Astrocyte of the spinal cord (primary cell): ENCODE measurements at regions not wholly inside any gene's neighbourhood (a gene's known extent, or its start where the extent isn't known, plus 50 kb on each side); places are given as distances from the start of the nearest gene placed in this dataset.
"Not testable (repeated sequence)": the region's sequence is repeated elsewhere in the genome, so short reads cannot be mapped to it uniquely, and the experiment has no call there.

Experiments used
- DNase-seq: peaks from one replicate; pipeline ENCODE4 v3.0.0; 2011; ENCODE audit warnings: low read depth, low spot score
- H3K4me3 ChIP-seq: 2 replicates; pipeline ENCODE4 v1.5.1; 2011; ENCODE audit warnings: low read depth, mild to moderate bottlenecking, low read length, moderate library complexity
- in situ Hi-C: cut with HindIII; loops from 2 replicates; pipeline ENCODE4 v1.10.0; 2017; ENCODE audit warnings: low sequenced_read_pairs
- TF ChIP-seq, protein P1 (sequence below): IDR thresholded peaks from 2 replicates; pipeline ENCODE4 v1.5.1; 2012; ENCODE audit warnings: low read depth, mild to moderate bottlenecking, low read length, inconsistent platforms

DNA sequence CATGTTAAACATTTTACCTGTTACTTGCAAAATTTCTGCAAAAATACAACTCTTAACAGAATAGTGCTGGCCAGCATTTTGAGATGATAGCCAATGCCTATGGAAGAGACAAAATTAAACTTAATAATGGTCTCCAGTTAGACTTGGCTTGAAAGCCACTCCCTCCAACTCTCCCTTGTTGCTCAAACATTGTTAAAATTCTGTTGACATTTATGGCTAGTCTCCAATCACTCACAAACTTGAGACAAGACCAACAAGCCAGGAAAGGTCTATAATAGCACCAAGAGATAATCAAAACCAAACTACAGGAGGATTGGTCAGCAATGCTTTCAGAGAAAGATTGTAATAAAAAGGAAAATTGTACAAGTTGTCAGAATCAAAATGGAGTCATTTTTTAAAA lies 770.7 kb upstream of the NXPH2 start:
- TF ChIP-seq, protein P1, sequence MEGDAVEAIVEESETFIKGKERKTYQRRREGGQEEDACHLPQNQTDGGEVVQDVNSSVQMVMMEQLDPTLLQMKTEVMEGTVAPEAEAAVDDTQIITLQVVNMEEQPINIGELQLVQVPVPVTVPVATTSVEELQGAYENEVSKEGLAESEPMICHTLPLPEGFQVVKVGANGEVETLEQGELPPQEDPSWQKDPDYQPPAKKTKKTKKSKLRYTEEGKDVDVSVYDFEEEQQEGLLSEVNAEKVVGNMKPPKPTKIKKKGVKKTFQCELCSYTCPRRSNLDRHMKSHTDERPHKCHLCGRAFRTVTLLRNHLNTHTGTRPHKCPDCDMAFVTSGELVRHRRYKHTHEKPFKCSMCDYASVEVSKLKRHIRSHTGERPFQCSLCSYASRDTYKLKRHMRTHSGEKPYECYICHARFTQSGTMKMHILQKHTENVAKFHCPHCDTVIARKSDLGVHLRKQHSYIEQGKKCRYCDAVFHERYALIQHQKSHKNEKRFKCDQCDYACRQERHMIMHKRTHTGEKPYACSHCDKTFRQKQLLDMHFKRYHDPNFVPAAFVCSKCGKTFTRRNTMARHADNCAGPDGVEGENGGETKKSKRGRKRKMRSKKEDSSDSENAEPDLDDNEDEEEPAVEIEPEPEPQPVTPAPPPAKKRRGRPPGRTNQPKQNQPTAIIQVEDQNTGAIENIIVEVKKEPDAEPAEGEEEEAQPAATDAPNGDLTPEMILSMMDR = no peak
- in situ Hi-C loops = no loop called here
- no peak overlapping the region for H3K4me3 ChIP-seq
- DNase-seq = no peak

DNA sequence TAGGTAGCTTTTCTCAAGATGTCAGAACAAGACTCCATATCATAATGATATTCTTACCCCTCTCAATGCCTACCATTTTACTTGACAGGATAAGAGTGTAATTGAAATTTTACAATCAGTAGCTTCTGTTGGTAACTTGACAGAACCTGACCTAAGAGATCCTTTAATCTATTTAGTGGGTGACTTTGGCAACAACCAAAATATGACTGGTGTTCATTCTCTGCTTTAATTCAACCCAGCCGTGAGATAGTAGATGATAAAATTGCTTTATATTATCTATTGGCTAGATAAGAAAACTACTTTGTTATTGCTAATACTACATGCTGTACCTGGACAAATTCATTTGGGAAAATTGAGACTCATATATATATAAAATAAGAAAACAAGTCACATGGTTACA lies 770.2 kb upstream of the NXPH2 start:
- no peak for DNase-seq
- no peak overlapping the region for H3K4me3 ChIP-seq
- in situ Hi-C loops = no loop called here
- TF ChIP-seq, protein P1 = no peak

DNA sequence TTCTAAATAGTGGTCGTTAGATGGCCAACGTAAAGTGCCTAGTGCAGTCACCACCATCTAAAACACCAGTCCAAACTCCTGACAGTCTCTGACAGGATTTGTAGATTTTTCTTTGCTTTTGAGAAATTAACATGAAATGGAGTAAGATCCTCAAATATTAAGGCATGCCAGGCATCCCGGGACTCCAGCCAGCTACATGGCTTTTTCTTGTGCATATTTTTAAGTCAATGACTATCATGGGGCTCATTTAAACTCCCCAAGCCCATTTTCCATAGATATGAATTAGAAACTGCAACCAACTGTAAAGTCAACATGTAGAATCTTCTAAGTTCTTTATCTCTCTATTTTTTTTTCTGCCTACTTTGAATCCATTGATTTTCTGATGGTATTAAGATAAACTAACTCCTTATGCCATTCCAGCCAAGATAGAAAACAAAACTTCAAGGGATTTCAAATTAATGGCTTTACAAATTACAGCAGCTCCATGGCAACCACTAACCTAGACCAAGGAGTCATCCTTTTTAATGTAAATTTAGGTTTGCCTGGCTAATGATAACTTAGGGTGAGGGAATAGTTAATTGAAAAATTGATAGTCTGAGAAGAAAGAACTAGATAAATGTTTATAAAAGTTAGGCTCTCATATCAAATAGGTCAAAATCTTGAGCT lies 764.1 kb upstream of the NXPH2 start:
- in situ Hi-C loops = no loop called here
- TF ChIP-seq, protein P1 = no peak
- no peak for DNase-seq
- H3K4me3 ChIP-seq = no peak overlapping the region

DNA sequence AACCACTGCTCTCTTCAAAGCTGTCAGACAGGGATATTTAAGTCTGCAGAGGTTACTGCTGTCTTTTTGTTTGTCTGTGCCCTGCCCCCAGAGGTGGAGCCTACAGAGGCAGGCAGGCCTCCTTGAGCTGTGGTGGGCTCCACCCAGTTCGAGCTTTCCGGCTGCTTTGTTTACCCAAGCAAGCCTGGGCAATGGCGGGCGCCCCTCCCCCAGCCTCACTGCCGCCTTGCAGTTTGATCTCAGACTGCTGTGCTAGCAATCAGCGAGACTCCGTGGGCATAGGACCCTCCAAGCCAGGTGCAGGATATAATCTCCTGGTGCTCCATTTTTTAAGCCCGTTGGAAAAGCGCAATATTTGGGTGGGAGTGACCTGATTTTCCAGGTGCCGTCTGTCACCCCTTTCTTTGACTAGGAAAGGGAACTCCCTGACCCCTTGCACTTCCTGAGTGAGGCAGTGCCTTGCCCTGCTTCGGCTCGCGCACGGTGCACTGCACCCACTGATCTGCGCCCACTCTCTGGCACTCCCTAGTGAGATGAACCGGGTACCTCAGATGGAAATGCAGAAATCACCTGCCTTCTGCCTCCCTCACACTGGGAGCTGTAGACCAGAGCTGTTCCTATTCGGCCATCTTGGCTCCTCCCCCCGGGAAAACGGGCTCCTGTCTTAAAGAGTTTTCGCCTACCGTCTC lies 758.3 kb upstream of the NXPH2 start:
- in situ Hi-C loops, H3K4me3 ChIP-seq, DNase-seq: not testable (repeated sequence)

DNA sequence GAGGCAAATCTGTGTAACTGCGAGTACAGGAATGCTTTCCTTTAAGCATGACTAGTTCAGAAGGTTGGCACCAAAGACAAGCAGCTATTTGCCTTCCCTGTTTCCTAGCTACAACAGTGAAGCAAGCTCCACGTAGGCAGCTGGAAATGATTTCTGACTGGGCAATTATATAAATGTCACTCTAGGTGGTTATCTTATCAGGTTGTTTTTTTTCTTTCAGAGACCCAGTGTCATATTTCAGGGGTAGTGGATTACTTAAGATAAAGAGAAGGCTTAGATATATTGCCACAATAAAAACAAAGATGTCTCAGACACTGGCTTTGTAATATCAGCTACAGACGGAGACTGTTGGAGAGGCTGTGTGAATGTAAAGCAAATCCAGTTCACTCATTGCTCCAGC lies 748.9 kb upstream of the NXPH2 start:
- DNase-seq = peak; percentile 0
- no peak overlapping the region for H3K4me3 ChIP-seq
- in situ Hi-C loops = no loop called here
- TF ChIP-seq, protein P1 = no peak

DNA sequence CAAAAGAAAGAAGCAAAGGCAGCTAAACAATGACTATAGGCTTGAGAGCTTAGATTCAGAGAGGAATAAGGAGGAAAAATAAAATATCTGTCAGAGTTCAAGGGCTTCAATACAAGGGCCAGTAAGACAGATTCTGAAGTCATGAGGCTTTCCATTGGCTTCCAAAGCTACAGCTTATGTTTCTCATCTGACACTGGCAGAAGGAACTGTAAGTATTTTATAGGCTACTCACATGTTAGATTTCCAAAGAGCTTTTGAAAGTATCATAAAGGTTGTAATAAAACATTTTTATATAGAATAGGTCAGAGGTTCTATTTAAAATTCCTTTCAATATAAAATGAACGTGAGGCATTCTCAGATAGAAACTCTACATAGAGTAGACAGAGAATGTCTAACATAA lies 746.6 kb upstream of the NXPH2 start:
- TF ChIP-seq, protein P1 = no peak
- H3K4me3 ChIP-seq = no peak overlapping the region
- no peak for DNase-seq
- in situ Hi-C loops = no loop called here

DNA sequence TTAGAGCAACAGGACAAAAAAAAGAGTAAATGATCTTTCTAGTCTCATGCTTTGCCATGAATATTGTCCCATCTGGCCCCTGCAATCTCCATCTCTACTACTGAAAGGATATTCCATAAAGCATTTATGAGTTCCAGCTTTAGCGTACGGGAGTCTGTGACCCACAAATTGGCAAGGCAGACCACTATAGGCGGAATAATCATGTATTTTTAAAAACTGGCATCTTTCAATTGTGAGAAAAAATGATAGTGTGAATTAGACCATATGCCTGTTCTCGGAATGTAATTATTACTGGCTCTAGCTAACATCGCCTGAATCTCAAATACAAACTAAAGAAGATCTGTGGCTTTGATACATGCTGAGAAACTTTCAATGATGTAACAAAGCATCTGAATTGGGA lies 738.1 kb upstream of the NXPH2 start:
- in situ Hi-C loops = no loop called here
- no peak overlapping the region for H3K4me3 ChIP-seq
- DNase-seq = no peak
- TF ChIP-seq, protein P1 = no peak
